Spinal cord (tissue), 9 donors: ENCODE measurements at regions not wholly inside any gene's neighbourhood (a gene's known extent, or its start where the extent isn't known, plus 50 kb on each side); places are given as distances from the start of the nearest gene placed in this dataset.

Experiments used
- DNase-seq, 6 donors: peaks; one replicate each; pipeline versions ENCODE4 v3.0.0 to v3.0.0-alpha.2; 2013 to 2015; ENCODE audit warnings: low spot score in 6 of 6, low read depth in 4 of 6
- H3K27ac ChIP-seq: one replicate; pipeline ENCODE4 v1.5.1; 2013; ENCODE audit warnings: low read depth, low read length, control low read depth
- H3K27me3 ChIP-seq: one replicate; pipeline ENCODE4 v1.6.1; 2013; ENCODE audit warnings: low read length; ENCODE audit not compliant: control insufficient read depth, insufficient read depth
- H3K36me3 ChIP-seq: one replicate; pipeline ENCODE4 v1.6.1; 2013; ENCODE audit warnings: low read length; ENCODE audit not compliant: control insufficient read depth, insufficient read depth
- H3K4me1 ChIP-seq: one replicate; pipeline ENCODE4 v1.6.1; 2013; ENCODE audit warnings: low read length; ENCODE audit not compliant: control insufficient read depth, insufficient read depth
- H3K4me3 ChIP-seq: one replicate; pipeline ENCODE4 v1.5.1; 2013; ENCODE audit warnings: low read depth, low read length, control low read depth
- H3K9me3 ChIP-seq: one replicate; pipeline ENCODE4 v1.6.1; 2013; ENCODE audit warnings: low read length; ENCODE audit not compliant: control insufficient read depth, insufficient read depth
- WGBS: methylation state at CpG from one replicate; pipeline ENCODE4 v1.1.5; 2013; ENCODE audit warnings: missing lambda C conversion rate; ENCODE audit not compliant: insufficient coverage; 5-methylcytosine and 5-hydroxymethylcytosine counted together
- donor health status: healthy.

DNA sequence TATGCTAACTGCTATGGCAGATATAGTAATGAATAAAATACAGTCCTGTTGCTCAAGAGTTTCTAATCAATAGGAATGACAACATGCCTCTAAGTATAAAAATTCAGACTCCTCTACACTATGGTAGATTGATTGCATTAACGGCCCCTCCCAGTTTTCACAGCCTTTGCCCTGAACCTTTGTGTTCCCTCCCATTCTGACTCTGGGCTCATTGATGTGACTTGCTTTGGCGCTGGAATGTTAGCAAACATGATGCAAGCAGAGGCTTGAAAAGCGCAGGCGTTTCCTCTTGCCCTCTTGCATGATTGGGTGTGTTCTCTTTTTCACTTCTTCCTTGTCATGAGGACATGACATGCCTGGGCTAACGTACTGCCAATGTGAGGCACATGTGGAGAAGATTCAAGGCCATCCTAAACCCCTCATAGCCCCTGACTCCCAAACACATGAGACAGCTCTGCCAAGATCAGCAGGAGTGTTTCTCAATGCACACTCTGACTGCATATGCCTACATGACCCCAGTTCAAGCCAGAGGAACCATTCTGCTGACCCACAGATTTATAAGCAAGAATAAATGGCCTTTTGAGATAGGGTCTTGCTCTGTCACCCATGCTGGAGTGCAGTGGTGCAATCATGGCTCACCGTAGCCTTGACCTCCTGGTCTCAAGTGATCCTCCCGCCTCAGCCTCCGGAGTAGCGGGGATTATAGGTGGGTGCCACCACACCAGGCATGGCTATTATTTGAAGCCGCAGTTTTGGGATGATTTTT, 49.7 kb upstream of the CD28 start:
- WGBS = 83% methylated on average over 7 of the region's 10 CpGs
- H3K27ac ChIP-seq = no peak overlapping the region
- H3K9me3 ChIP-seq = no peaks in the 10 kb centered on the region
- no peak overlapping the region for H3K4me3 ChIP-seq
- no peaks in the 10 kb centered on the region for H3K27me3 ChIP-seq
- H3K4me1 ChIP-seq = no peaks in the 10 kb centered on the region
- H3K36me3 ChIP-seq = no peaks in the 10 kb centered on the region
- no peak for DNase-seq
